Midbrain (tissue), 1 donor: ENCODE measurements at regions not wholly inside any gene's neighbourhood (a gene's known extent, or its start where the extent isn't known, plus 50 kb on each side); places are given as distances from the start of the nearest gene placed in this dataset.
"Not testable (repeated sequence)": the region's sequence is repeated elsewhere in the genome, so short reads cannot be mapped to it uniquely, and the experiment has no call there.

Source experiments
- DNase-seq: peaks from one replicate; lab custom pipeline; 2025; lab: John Stamatoyannopoulos, UW

DNA sequence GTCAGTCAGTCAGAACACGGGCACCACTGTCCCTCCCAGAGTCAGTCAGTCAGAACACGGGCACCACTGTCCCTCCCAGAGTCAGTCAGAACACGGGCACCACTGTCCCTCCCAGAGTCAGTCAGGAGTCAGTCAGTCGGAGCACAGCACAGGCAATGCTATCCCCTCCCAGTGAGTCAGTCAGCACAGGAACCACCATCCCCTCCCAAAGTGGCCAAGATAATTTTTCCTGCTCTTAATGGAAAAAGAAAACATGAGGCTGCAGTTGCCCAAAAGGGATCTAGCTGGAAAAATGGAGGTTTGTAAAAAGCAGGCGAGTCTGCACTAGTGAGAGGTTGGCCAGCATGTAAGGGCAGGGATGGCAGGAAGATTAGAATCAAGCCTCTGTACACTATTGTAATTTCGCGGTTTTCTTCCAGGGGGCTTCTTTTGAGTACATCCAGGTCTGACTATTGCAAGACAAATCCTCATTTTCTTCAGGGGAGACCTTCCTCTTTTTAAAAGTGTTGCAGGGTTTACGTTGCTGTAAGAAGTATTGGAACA lies 213.8 kb downstream of the SIPA1L2 start:
- no peak for DNase-seq

DNA sequence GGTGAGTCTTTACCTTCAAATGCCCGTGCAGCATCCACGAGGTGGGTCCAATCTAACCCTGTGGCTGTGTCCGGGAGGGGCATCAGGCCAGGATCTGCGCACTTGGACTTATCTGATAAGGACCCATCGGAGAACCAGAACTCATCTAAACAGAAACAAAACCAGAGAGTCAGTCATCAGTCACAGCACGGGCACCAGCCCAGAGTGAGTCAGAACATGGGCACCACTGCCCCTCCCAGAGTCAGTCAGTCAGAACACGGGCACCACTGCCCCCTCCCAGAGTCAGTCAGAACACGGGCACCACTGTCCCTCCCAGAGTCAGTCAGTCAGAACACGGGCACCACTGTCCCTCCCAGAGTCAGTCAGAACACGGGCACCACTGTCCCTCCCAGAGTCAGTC lies 214.5 kb downstream of the SIPA1L2 start:
- DNase-seq = not testable (repeated sequence)

DNA sequence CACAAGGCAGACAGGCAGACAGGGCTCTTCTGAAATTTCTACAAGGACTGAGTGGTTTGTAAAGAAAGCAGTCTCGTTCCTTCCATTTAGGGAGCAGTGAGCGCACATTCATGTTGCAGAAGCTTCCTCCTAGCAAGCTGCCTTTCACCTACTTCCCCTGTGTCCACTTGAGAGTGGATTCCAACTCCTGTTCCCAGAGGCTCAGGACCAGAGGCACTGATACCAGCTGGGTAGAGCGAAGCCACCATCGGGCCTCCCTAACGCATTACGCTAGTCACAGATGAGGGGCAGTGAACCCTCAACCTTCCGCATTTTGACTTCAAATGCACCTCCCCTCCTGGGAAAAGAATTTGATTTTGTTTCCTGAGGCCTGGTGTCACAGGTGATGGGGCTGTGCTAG lies 215.8 kb downstream of the SIPA1L2 start:
- no peak for DNase-seq

DNA sequence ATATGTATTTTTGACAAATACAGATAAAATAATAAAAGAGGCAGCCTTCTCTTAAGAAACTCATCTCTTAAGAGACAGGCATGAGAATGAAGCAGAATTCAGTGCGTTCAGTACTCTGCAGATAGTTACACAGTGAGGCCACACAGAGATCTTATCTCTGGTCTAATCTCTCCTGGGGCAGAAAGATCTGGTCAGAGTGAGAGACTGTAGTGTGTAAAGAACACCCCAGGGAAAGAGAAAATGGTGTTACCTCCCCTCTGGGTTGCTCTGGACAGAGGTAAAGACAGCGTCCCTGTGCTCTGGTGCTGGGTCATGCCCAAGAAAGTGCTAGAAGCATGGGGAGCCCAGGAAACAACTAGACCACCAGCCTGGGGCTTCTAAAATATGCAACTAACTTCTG lies 216.3 kb downstream of the SIPA1L2 start:
- no peak for DNase-seq

DNA sequence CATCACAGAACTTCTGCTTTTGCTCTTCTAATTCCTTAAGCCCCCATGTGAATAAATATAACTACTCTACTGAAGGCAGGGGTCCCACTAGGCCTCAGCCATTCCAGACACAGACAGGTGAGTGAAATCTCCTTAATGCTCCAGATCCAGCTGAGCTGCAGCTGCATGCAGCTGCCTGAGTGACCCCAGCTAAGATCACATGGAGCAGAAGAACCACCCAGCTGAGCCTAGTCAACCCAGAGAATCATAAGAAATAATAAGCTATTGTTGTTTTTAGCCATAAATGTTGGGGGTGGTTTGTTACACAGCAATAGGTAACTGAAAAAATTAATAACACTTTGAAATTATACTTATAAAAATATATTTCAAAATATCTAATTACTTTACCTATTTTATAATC lies 220.3 kb downstream of the SIPA1L2 start:
- DNase-seq = no peak

DNA sequence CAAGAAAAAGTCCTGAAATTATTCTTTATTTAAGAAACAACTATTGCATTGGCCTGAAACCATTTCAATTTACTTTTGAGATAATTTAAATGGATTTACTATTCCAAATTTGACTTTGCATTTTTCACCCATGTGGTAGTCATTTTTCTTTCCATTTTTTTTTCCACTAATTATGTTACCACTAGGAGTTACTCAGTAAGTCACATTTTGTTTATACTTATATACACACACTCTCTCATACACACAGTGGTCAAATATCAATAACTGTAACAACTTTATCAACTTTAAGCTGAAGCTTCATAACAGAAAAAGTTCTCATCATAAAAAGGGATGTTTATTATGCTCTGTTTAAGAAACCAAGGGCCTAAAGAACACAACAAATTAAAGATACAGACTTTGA lies 222.8 kb downstream of the SIPA1L2 start:
- DNase-seq = no peak

DNA sequence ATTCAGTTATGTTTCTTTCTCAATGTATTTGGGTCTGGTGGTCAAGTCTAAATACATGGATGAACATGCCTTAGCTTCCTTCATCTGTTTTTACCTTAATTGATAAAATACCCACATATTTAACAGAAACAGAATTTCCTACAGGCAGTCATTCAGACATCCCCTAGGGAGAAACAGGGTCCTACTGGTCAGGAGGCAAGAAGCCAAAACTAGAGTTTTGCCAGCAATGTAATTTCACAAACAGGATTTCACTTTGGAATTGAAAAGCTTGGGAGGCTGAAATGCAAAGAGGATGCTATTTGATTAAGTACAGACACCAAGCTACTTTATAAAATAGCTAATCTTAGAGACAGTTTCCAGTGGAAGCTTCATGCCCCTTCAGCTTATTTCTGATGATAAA lies 224.2 kb downstream of the SIPA1L2 start:
- no peak for DNase-seq

DNA sequence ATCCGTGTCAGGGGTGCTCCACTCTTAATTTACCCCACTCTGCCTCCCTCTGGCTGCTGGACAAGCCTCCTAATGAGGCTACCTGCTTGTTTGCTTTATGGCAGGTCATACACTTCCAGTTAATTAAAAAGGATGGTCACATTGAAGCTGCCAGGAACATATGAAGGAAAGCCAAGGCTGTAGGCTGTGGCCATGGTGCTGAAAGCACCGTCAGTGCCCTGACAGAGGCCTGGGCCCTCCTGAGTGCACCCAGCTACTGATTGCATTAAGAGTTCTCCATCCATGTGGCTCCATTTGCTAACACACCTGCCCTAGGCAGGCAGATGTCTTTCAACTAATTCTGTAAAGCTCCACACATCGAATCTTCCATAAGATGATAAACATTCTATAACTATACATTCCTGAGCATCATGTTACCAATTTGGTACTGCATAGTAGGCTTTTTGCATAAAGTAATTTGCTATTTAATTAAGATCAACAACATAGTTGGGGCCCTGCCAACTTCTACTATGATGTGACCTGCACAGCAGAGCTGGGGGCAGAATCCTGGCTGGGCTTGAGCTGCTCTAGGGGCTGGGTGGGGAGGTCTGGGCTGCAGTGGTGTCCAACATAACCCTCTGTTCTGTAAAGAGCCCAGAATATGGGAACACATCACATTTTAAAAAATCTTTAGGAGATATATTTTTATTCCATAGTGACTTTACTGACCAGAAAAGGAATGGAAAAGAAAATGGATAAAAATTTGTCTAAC lies 224.8 kb downstream of the SIPA1L2 start:
- DNase-seq = no peak

DNA sequence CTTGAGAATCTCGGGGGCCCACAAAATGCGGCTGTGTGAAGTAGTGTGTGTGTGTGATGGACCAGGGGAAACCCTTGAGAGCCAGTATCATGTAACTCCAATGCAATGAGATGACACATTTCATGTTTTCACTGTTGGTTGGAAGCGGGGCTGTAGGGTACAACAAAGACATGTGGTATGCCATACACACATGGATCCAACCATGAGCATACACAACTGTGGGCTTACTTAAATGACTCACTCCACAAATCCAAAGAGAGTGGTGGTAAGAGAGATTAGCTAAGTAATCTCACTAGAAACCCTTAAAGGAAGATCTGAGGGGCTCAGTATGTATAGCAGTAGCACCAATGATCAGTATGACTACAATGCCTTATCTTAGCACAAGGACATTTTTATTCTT lies 225.7 kb downstream of the SIPA1L2 start:
- DNase-seq = no peak

DNA sequence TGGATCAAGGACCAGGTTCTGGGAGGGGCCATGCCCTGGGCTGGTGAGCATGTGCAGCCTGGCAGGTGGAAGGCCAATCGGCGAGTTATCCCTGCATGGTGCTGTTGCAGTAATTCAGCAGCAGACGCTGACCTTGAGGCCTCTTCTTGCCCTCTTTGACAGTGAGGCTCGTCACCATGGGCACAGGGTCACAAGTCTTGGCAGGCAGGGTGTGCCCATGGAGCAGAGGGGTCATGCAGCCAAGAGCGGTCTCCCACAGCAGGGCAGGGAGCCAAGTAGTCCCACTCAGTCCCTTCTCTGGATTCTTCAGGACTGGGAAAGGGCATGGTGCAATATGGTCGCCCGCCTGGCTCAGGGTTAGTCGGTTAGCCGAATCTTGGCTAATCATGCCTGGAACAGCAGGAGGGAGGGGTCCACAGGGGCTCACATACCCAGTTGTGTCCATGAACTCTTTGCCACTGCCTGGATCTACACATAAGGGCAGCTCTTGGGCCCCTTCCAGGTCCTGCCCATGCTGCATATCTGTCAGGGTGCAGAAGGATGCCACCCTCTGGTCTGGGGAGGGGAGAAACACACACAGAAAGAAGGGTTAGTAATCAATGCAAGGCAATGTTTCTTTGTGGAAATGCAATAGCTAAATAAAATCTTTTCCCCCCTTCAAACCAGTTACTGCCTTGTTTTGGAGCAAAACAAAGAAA lies 226.8 kb downstream of the SIPA1L2 start:
- no peak for DNase-seq

DNA sequence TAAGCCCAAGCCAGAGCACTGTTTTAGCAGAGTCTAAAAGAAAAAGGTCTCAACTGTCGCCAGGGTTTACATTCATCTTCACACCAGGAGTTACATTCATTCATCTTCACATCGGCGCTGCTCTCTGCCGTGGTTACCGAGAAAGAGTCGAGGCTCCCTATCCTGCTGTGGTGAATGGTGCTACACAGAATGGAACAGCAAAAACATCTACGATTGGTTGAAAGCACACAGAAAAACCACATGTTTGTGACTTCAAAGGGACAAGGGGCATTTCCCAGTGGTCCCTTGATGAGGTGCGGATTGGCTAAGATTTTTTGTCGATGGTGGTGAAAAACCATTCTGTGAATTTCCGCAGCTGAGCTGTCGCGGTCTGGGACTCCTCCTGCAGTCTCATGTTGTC lies 231.1 kb downstream of the SIPA1L2 start:
- no peak for DNase-seq

DNA sequence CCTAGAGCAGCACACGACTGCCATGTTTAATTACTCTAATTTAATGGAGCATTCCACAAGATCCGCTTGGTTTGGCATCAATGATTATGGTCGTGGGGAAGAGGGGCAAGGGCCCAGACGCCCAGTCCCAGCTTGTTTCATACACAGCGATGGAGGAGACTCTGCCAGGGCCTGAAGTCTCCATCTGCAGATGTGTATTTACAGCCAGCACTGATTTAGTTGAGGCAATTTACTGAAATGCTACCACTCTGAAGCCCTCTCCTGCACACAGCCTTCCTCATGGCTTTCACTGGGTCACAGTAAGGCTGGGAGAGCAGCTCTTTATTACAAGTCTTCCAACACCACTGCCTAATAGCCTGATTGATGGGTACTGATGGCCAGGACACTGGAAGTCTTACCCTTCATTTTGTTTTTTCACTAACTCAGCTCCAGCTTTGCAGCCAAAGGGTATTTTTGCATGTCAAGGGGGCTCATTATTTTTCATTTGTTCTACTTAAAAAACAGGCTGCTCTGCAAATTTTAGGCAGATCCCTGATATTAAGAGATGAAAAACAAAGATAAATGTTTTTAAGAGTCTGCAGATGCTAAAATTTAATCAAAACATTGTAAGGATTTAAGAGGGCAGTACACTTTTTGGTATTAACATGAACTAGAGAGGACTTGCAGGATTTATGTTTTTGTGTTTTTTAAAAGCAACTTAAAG lies 236.3 kb downstream of the SIPA1L2 start:
- no peak for DNase-seq

DNA sequence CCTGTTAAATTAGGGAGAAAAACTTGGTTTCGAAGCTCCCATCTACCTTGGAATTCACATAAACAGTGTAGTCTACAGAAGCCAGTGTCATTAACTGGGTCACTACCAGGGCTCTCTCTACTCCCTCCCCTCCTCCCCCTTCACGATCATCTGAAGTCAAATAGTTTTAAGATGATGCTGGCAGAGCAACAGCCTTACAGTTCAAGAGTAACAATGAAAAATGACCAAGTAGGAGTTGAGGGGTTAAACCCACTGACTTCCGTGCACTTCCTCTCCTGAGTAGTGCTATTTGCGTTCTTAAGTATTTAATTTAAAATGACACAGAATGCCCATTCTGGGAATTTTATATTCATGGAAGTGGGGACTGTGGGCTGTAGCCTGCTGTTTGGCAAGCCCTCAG lies 236.9 kb downstream of the SIPA1L2 start:
- DNase-seq = no peak

DNA sequence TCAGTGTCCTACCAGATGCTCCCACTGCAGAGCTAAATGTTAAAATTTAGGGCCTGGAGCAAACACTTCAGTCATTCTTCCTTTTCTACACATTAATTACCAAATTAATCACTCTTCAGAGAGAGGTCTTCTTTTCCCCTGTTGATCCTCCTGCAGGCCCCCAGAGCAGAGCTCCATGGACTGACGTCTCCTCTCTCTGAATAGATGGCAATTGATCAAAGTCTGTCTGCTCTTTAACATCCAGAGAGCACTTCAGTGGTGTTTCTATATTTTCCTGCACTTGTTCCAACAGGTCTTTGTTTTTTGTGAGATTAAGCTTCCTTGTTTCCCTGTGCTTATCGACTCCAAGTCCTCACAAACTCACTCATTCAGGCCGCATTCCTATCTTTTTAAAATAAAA lies 239.3 kb downstream of the SIPA1L2 start:
- no peak for DNase-seq

DNA sequence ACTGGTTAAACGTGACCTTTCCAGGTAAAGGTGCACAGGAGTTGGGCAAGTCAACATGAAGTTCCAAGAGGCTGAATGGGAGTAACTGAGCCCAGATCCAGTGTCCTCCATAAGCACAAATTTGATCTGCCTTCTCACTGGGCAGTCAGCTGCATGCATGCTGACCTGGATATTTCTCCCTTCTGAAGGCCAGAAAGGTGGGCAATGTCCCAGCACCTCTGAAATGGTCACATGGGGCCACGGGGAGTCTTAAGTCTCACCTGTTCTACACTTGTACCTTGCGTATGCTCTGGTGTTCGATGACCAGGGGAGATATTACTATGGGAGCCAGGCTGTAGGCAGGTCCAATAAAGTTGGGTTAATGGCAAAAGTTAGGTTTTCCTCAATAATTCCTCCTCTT lies 240.2 kb downstream of the SIPA1L2 start:
- DNase-seq = no peak

DNA sequence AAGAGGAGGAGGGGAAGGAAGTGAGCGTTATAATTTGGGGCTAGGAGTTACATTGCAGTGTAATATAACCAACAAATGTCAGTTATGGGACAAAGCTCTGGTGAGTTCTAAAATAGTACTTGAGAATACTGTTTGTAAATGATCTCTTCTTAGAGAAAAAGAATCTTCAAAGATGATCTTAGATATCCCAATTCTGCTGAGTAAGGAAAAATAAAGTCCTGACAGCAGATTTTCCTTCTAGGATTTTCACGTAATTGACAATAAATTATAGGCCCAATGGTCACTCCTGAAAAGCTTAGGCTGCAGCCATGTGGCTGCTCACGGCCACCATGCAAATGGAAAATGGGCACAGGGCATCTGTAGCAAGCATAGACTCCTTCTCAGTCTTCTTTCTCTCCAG lies 241.6 kb downstream of the SIPA1L2 start:
- no peak for DNase-seq

DNA sequence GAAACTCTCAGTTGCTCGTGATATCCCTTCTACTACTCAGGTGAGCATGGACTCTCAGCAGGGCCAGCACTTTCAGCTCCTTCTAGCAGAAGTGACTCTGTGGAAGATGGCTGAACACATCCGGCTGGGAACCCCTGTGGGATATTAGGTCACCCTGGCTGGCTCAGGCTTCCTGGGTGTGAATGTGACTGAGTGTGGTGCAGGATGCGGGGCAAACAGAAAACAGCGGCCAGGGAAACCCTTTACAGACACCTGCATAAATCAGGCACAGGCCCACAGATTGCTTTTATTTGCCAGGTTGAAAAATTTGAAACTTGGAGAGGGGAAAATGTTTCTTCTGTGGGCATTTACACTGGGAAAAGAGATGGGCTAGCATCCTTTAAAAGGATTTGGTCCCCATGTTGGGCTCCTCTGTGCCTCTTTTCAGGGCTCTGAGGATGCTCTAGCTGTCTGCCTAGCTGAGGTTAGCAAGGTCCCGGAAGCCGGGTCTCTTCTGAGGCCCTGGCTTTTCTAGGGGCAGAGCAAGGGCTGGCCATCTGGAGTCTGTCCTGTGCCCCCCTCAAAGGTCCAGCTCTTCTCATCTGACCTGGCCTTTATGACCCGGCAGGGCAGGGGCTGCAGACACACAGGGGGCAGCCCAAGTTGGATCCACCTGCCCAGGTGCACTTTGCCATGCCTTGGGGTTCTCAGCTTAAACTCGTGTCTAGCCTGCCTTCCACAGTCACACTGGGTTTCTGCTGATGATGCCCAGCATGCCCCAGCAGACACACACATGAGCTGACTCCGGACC lies 243.0 kb downstream of the SIPA1L2 start:
- DNase-seq = no peak

DNA sequence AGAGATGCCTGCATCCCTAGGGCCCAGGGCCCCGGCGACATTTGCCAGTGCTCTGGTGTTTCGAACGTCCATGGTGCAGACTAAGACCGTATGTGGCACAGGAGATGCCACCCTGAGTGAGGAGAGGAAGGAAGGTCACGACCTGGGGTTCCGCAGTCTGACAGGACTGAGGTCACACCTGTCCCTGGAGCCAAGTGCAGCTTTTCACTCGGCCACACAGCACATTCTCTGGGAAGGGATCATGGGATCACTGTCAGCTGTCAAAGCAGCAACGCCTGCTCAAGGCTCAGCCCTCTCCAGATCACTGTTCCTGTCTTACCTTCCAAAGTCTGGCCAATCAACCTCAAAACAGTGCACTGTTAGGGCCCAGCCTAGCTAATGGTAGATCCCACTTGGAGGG lies 243.6 kb downstream of the SIPA1L2 start:
- DNase-seq = no peak

DNA sequence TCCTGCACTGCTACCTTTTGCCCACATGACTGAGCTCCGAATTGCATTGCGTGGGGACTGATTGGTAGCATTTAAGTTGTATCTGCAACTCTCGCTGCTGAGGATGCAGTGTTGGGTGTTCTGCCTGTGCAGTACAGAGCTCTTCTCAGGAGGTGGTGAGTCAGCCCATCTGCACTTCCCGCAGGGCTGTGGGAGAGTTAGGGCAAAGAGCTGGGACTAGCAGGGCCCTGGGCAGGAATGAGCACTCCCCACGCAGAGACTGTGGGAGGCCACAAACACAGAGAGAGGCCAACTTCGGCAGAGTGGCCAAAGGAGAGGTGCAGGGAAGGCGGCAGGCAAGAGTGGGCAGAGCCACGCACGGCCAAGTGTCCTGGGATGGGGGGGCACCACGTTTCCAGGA lies 244.7 kb downstream of the SIPA1L2 start:
- DNase-seq = no peak

DNA sequence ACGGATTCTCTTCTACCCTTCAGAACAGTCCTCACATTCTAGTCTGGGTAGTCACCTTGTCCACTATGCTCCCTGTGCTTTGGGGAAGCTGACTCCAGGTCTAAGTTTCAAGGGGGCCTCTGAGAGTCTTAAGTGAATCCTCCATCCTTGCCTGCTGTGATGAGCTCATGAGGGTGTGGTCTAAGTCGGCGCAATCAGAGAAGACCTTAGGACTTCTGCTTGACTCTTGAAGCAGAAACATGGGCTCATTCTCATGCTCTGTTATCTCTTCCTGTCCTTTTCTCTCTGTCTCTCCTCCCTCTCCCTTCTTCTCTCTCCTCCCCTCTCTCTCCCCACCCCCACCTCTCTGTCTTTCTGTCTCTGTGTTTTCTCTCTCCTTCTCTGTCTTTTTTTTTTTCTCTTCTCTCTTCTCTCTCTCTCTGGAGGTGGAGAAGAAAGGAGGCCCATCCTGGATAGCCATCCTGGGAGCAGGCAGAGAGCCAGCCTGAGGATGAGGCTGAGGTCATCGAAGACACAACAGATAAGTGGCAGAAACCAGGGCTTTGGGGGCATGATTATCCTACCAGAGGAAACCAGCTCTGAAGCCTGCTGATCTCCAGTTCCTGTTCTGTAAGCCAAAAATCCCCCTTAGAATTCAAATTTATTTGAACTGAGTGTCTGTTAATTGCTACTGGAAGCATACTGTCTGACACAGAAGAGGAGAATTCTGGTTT lies 245.6 kb downstream of the SIPA1L2 start:
- no peak for DNase-seq

DNA sequence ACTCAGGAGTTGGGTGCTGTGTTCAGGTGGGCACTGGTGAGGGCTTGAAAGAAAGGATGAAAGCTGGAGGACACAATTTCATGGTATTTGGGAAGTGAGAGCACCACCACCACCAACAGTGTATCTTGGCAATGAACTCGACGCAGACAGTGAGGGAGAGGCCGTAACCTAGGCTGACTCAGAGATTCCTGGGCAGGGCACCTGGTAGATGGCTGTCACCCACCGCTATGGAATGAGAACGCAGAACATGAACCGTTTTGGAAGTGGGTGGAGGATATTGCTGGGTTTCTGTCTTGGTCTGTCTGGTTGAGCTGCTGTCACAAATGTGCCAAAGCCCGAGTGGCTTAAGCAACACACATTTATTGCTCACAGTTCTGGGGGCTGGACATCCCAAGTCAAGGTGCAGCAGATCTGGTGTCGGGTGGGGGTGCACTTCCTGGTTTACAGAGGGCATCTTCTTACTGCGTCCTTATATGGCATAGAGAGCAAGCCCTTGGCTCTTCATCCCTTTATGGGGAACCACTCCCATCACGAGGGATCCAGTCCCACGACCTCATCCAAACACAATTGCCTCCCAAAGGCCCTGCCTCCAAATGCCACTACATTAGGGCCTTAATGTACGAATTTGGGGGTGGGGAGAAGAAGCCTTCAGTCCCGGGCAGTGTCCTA lies 246.3 kb downstream of the SIPA1L2 start:
- DNase-seq = no peak
